HCT116 (cell line): ENCODE measurements at regions not wholly inside any gene's neighbourhood (a gene's known extent, or its start where the extent isn't known, plus 50 kb on each side); places are given as distances from the start of the nearest gene placed in this dataset.

Experiments used
- ATAC-seq: fragments of 200-7000 bp; cut with Tn5 transposase; 2 replicates; pipeline ENCODE4 v1.9.1; 2020; ENCODE audit warnings: mild to moderate bottlenecking, moderate library complexity
- BruUV-seq: library from RNA; stranded (reverse); fragments of 400-500 nt; replicated peaks from 2 replicates; lab custom pipeline; 2021; lab: Mats Ljungman, UMichigan
- CTCF ChIA-PET: fragments of 300-600 bp; sonication (Branson Sonifier 250); formaldehyde crosslinking; loops from one replicate; lab custom pipeline; 2021; ENCODE audit warnings: antibody characterized with exemption; lab: Charles Lee
- POLR2A ChIA-PET: fragments of 300-600, 350-600 bp; sonication (Branson Sonifier 250); formaldehyde crosslinking; loops from one replicate; lab custom pipeline; 2021; ENCODE audit warnings: antibody characterized with exemption; lab: Charles Lee
- RAD21 ChIA-PET, 2 experiments: fragments of 300-600 bp; sonication (Branson Sonifier 250); formaldehyde crosslinking; loops; one replicate each; lab custom pipeline; 2023; ENCODE audit warnings: low total read pairs in 2 of 2; ENCODE audit not compliant: uncharacterized antibody in 2 of 2, unreplicated experiment in 2 of 2, low non-redundant PET in 1 of 2; lab: Charles Lee
- DNase-seq: peaks from one replicate; pipeline ENCODE4 v3.0.0-alpha.2; 2010; ENCODE audit warnings: low read depth, low spot score
- H2AFZ ChIP-seq: fragments of 200-600 bp; shearing (Covaris generic), sonication (generic); 2 replicates; pipeline ENCODE4 v1.6.1; 2017; ENCODE audit warnings: low read depth, mixed run types, mixed read lengths, antibody characterized with exemption, low read length; ENCODE audit not compliant: poor library complexity, severe bottlenecking
- H3K27ac ChIP-seq: 2 replicates; pipeline ENCODE4 v1.5.1; 2012; ENCODE audit warnings: low read depth, low read length
- H3K27me3 ChIP-seq: fragments of 200-600 bp; sonication (generic); 2 replicates; pipeline ENCODE4 v1.6.1; 2016; ENCODE audit warnings: mixed run types, low read length, mixed read lengths; ENCODE audit not compliant: insufficient read depth
- H3K36me3 ChIP-seq, 2 experiments: fragments of 200-500 bp in 1 of 2; fragments of 200-600 bp in 1 of 2; sonication (Bioruptor generic) in 1 of 2; sonication (generic) in 1 of 2; 2 replicates each; pipeline versions ENCODE4 v1.5.1 to v1.6.1; 2014 to 2016; ENCODE audit warnings: low read length in 2 of 2, inconsistent platforms in 1 of 2, mixed read lengths in 1 of 2, mixed run types in 1 of 2; ENCODE audit not compliant: insufficient read depth in 2 of 2, control insufficient read depth in 1 of 2
- H3K4me1 ChIP-seq, 2 experiments: fragments of 200-600 bp in 1 of 2; sonication (generic) in 1 of 2; 2 replicates each; pipeline versions ENCODE4 v1.5.1 to v1.6.1; 2012 to 2017; ENCODE audit warnings: low read length in 2 of 2, inconsistent platforms in 1 of 2, mild to moderate bottlenecking in 1 of 2, mixed read lengths in 1 of 2, mixed run types in 1 of 2, moderate library complexity in 1 of 2; ENCODE audit not compliant: insufficient read depth in 2 of 2, control insufficient read depth in 1 of 2
- H3K4me2 ChIP-seq: fragments of 200-600 bp; sonication (generic); 2 replicates; pipeline ENCODE4 v1.6.1; 2017; ENCODE audit warnings: mixed run types, low read length, mixed read lengths
- H3K4me3 ChIP-seq, 2 experiments: fragments of 200-600 bp in 1 of 2; sonication (generic) in 1 of 2; replicated peaks in 1 of 2; 2 replicates each; pipeline ENCODE4 v1.5.1; 2011 to 2016; ENCODE audit warnings: low read length in 2 of 2, control low read depth in 1 of 2, low read depth in 1 of 2, mild to moderate bottlenecking in 1 of 2, mixed read lengths in 1 of 2, mixed run types in 1 of 2
- H3K79me2 ChIP-seq: fragments of 200-600 bp; sonication (generic); 2 replicates; pipeline ENCODE4 v1.6.1; 2017; ENCODE audit warnings: mild to moderate bottlenecking, mixed run types, low read length, moderate library complexity, mixed read lengths; ENCODE audit not compliant: insufficient read depth
- H3K9ac ChIP-seq: fragments of 200-600 bp; sonication (generic); 2 replicates; pipeline ENCODE4 v1.6.1; 2016; ENCODE audit warnings: low read length, mixed read lengths
- H3K9me2 ChIP-seq: fragments of 200-600 bp; sonication (generic), shearing (Covaris generic); 2 replicates; pipeline ENCODE4 v1.6.1; 2017; ENCODE audit warnings: mixed run types, mild to moderate bottlenecking, moderate library complexity; ENCODE audit not compliant: insufficient read depth
- H3K9me3 ChIP-seq, 2 experiments: fragments of 200-500 bp in 1 of 2; fragments of 200-600 bp in 1 of 2; sonication (Bioruptor generic) in 1 of 2; sonication (generic) in 1 of 2; 2 replicates each; pipeline ENCODE4 v1.6.1; 2014 to 2017; ENCODE audit warnings: low read length in 2 of 2, mixed read lengths in 2 of 2, inconsistent platforms in 1 of 2, low read depth in 1 of 2, mild to moderate bottlenecking in 1 of 2, mixed run types in 1 of 2, moderate library complexity in 1 of 2; ENCODE audit not compliant: control insufficient read depth in 1 of 2, insufficient read depth in 1 of 2
- H4K20me1 ChIP-seq: fragments of 200-600 bp; sonication (generic), shearing (Covaris generic); 2 replicates; pipeline ENCODE4 v1.6.1; 2017; ENCODE audit warnings: mixed run types, mild to moderate bottlenecking, moderate library complexity; ENCODE audit not compliant: insufficient read depth
- ELF1 ChIP-seq: IDR thresholded peaks from 2 replicates; pipeline ENCODE4 v1.6.1; 2012; ENCODE audit warnings: low read depth, borderline replicate concordance
- EZH2phosphoT487 ChIP-seq: fragments of 200-600 bp; IDR thresholded peaks from 2 replicates; pipeline ENCODE4 v1.6.1; 2018; ENCODE audit warnings: antibody characterized with exemption, borderline replicate concordance
- FOSL1 ChIP-seq: IDR thresholded peaks from 2 replicates; pipeline ENCODE4 v1.6.1; 2012; ENCODE audit warnings: low read depth
- POLR2A ChIP-seq: IDR thresholded peaks from 2 replicates; pipeline ENCODE4 v1.7.0; 2011; ENCODE audit warnings: borderline replicate concordance; ENCODE audit not compliant: insufficient read depth, insufficient read length; ENCODE audit errors: extremely low read depth
- RAD21 ChIP-seq: IDR thresholded peaks from 2 replicates; pipeline ENCODE4 v1.6.1; 2012; ENCODE audit warnings: low read depth, mild to moderate bottlenecking
- SIN3A ChIP-seq: IDR thresholded peaks from 2 replicates; pipeline ENCODE4 v1.6.1; 2012; ENCODE audit warnings: low read depth
- SP1 ChIP-seq: IDR thresholded peaks from 2 replicates; pipeline ENCODE4 v1.6.1; 2012; ENCODE audit warnings: low read depth
- TCF7L2 ChIP-seq: IDR thresholded peaks from 2 replicates; pipeline ENCODE4 v1.7.0; 2011; ENCODE audit warnings: borderline replicate concordance, inconsistent platforms; ENCODE audit not compliant: insufficient read depth, insufficient read length; ENCODE audit errors: extremely low read depth
- YY1 ChIP-seq: IDR thresholded peaks from 2 replicates; pipeline ENCODE4 v1.6.1; 2011; ENCODE audit warnings: low read length, low read depth, moderate library complexity, mild to moderate bottlenecking; ENCODE audit not compliant: insufficient replicate concordance; ENCODE audit errors: extremely low read depth
- ZBTB33 ChIP-seq: IDR thresholded peaks from 2 replicates; pipeline ENCODE4 v1.6.1; 2011; ENCODE audit warnings: mild to moderate bottlenecking, low read length, moderate library complexity; ENCODE audit not compliant: insufficient replicate concordance; ENCODE audit errors: extremely low read depth
- ZNF274 ChIP-seq: fragments of 200-500 bp; sonication (Bioruptor generic); IDR thresholded peaks from 2 replicates; pipeline ENCODE4 v1.6.1; 2014; ENCODE audit warnings: mild to moderate bottlenecking, low read depth, low read length, inconsistent platforms
- intact Hi-C: fragments of 100-400 bp; cut with micrococcal nuclease; formaldehyde crosslinking; loops from 2 replicates; pipeline ENCODE4 v1.10.0; 2022
- TF ChIP-seq, protein P1 (sequence below): IDR thresholded peaks from 2 replicates; pipeline ENCODE4 v1.6.1; 2012
- TF ChIP-seq, protein P2 (sequence below): IDR thresholded peaks from 2 replicates; pipeline ENCODE4 v1.6.1; 2012

DNA sequence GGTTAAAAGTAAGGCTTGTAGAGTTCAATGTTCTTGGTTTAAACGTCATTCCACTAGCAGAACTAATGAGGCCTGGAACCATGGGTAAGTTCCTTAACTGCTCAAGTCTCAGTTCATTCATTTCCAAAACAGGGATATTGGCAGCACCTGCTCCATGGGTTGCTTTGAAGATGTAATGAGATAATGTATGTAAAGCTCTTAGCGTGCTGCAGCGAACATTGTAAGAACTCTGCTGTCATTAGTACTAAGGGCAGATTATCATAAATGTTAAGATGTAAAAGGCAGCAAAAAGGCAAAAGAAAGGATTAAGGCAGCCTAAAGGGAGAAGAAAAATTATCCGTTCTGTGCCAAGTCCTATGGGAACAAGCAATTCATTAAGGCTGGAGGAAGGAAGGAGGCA lies 129.1 kb upstream of the NGF start:
- Histone ChIP-seq H3K27me3 (no peaks in the 10 kb centered on the region), H4K20me1 (no peaks in the 10 kb centered on the region), H3K4me3 (no peak overlapping the region), H3K4me2 (no peak overlapping the region), H2AFZ (no peak overlapping the region), H3K4me1 (peaks cover 4 to 8% of the 10 kb centered on the region in 2 experiments; a peak in 3 of 4 replicates), H3K36me3 (no peaks in the 10 kb centered on the region), H3K9ac (no peak overlapping the region), H3K9me2 (no peaks in the 10 kb centered on the region), H3K27ac (no peak overlapping the region), H3K9me3 (no peaks in the 10 kb centered on the region), H3K79me2 (no peaks in the 10 kb centered on the region)
- TF ChIP-seq, protein P1, sequence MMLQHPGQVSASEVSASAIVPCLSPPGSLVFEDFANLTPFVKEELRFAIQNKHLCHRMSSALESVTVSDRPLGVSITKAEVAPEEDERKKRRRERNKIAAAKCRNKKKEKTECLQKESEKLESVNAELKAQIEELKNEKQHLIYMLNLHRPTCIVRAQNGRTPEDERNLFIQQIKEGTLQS = no peak
- no peak for TF ChIP-seq YY1
- TF ChIP-seq SP1 = no peak
- no peak for TF ChIP-seq SIN3A
- TF ChIP-seq ZNF274 = no peak
- TF ChIP-seq RAD21 = no peak
- TF ChIP-seq EZH2phosphoT487 = no peak
- TF ChIP-seq, protein P2, sequence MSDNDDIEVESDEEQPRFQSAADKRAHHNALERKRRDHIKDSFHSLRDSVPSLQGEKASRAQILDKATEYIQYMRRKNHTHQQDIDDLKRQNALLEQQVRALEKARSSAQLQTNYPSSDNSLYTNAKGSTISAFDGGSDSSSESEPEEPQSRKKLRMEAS = no peak
- no peak for TF ChIP-seq ZBTB33
- TF ChIP-seq FOSL1 = no peak
- TF ChIP-seq POLR2A = no peak
- no peak for TF ChIP-seq ELF1
- TF ChIP-seq TCF7L2 = no peak
- ATAC-seq (no peak), DNase-seq (no peak)
- intact Hi-C loops = loop anchor here (5.0 to 10.0 kb wide), 3 partner anchors 130 to 490 kb away; no protein-coding TSS in a partner anchor
- BruUV-seq = no TSS peak
- RAD21 ChIA-PET = no interaction called here
- CTCF ChIA-PET = interaction anchor here (0.9 kb wide), 1 partner anchor 325 kb away, joined by 3 read pairs; no protein-coding TSS in a partner anchor
- POLR2A ChIA-PET = no interaction called here
